ENCODE measurements at regions not wholly inside any gene's neighbourhood (a gene's known extent, or its start where the extent isn't known, plus 50 kb on each side); places are given as distances from the start of the nearest gene placed in this dataset.
"Not testable (repeated sequence)": the region's sequence is repeated elsewhere in the genome, so short reads cannot be mapped to it uniquely, and the experiment has no call there.

DNA sequence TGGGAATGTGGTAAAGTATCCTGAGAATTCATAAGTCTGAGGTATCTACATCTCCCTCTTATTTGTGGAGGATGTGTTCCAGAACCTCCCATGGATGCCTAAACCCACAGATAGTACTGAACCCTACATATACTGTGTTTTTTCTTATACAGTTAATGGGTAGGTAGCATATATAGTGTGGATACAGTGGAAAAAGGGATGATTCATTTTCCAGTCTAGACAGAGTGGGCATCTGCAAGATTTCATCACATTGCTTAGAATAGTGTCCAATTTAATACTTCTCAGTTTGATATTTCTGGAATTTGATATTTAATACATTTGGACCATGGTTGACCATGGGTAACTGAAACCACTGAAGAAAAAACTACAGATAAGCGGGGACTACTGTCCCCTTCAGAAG lies 155.0 kb upstream of the ANKRD50 start:
- no peak for DNase-seq (ENCODE audit: low spot score)
- intact Hi-C loops (cut with DNase I) = no loop called here

DNA sequence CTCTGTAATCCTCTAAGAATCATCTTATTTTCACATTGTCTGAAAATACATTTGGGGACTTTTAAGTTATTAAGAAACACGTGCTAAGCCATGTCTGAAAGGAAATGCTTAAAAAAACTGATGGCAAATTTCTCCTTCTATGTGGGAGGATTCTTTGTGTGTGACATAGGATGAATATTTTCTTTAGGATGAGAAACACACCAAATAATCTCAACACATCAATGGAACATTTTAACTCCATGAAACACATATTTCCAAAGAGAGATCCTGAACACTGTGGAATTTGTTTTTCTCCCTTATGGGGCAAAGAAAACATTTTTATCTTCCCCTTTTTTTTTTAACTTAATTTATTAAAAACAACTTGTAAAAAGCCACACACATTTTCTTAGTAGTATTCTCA lies 153.8 kb upstream of the ANKRD50 start:
- intact Hi-C loops (cut with DNase I) = no loop called here
- DNase-seq (ENCODE audit: low spot score) = no peak

DNA sequence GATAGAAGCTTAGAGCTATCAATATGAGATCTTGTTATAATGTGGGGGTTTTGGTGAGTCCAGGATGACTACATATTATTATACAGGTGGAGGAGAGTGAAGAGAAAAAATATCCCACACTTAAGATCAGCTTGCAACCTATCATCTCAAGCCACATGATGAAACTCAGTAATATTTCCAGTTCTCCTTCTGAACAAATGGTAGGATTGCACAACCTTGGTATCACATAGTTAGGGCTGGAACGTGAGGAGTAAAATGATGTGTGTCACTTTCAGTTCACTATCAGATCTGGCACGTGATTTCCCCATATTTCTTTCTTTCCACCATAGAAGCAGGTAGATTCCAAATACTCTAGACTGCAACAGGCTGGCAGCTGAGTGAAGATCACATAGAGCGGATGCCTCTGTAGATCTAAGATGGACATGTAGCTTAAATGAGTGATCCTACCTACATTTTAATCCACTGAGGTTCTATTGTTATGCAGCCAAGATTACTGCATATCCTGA lies 150.6 kb upstream of the ANKRD50 start:
- DNase-seq (ENCODE audit: low spot score) = no peak
- intact Hi-C loops (cut with DNase I) = no loop called here

DNA sequence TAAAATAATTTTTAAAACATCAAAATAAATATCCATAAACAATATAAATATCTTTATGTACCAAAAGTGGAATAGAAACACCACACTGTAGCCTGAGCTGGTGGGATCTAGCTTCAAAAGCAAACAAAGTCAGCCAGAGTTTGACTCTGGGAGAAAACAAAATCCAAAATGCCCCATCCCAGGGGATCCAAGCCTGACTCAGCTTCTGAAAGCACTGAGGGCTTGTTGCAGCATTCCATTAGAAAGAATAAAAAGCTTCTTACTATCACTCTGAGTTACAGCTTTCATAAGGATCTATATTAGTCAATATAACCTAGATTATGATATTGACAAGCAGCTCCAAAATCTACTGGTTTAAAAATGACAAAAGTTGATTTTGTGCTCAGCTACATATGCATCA lies 149.7 kb upstream of the ANKRD50 start:
- intact Hi-C loops (cut with DNase I) = no loop called here

DNA sequence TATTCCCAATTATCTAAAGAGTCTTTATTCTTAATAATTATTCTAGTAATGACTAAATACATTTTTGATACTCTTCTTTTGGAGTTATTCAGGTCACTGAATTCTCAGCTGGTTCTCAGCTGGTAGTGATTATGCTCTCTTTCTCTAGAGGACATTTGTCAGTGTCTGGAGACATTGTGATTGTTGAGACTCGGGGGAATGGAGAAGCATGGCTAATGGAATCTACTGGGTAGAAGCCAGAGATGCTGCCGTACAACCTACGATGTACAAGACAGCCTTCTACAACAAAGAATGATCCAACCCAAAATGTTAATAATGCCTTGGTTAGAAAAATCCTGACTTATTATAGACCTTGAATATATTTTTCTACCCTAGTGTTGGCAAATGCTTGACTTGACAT lies 149.2 kb upstream of the ANKRD50 start:
- DNase-seq (ENCODE audit: low spot score) = no peak
- intact Hi-C loops (cut with DNase I) = no loop called here

More for the DNA sequence above, 149.7 kb upstream of the ANKRD50 start:
- no peak for DNase-seq (ENCODE audit: low spot score)

DNA sequence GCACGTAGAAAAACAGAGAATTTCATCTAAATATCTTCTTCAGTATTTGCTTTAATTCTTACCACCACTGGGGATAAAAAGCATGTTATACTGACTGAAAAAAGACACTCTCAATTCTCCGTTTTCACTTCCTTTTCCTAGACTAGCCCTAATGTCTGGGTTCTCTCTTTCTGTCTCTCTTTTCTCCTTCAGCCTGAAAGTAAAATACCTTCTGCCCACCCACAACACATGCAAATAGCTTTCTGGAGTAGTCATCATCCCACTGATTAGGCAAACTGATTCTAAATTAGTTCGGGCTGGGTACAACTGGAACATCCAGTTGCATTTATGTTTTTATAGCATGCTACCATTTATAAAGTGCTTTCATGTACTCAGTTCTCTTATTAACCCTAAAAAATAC lies 142.4 kb upstream of the ANKRD50 start:
- intact Hi-C loops (cut with DNase I) = no loop called here
- no peak for DNase-seq (ENCODE audit: low spot score)

DNA sequence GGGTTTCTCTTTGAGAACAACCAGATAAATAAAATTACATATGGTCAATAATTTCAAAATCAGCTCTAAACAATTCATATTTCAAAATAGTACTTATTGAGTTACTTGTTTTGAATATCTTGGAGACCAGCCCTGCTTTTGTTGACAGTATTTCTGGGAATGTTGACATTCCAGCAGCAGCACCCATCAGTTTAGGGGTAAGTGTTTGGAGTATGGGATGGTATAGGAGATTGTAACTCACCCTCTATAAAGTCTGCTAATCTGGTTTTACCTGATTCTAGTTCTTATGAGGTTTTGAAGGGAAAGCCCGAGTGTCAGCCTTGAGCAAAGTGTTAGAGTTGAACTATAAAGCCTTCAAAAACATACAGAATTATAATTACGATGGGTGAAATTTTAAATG lies 139.2 kb upstream of the ANKRD50 start:
- intact Hi-C loops (cut with DNase I) = no loop called here
- no peak for DNase-seq (ENCODE audit: low spot score)

DNA sequence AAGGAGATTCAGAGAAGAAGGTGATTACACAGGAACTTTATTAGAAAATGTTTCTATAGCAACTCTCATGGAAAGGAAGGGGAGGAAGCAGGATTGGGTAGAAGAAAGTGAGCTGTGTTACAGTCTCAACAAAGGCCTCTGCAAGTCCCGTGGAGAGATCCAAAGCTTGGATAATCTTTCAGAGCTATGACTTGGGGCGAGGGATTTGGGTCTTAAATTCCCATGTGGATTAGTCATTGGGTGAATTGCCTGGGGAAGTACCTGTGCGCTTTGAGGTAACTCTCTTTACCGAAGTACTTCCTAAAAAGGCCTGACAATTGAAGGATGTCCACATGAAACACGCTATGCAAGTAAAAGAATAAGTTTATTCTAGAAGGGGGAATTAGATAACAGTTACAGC lies 133.8 kb upstream of the ANKRD50 start:
- intact Hi-C loops (cut with DNase I) = no loop called here
- no peak for DNase-seq (ENCODE audit: low spot score)

DNA sequence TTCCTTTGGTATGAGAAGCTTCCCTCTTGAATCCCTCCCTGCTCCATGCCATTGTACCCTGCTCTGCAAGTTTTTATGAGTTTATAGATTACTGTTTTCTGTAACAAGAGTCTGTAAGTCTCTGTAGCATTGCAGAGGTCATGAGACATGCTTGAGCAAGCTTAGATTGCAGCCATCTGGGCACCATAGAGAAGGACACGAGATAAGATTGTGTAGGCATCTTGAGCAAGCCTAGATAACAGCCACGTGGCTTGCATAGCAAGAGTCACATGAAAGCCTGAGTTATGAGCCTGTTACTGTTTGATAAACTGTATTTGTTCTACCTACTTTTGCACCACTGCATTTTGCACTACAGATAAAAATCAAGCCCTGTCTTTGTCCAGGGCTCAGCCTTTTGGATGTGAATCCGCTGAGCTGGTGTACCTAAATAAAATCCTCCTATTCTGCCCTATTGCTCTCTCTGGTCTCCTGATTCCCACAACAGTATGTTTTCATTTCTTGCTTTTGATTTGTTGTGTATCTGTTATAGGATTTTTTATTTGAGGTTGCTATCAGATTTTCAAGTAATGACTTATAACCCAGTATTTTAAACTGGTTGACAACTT lies 127.4 kb upstream of the ANKRD50 start:
- no peak for DNase-seq (ENCODE audit: low spot score)
- intact Hi-C loops (cut with DNase I) = no loop called here

DNA sequence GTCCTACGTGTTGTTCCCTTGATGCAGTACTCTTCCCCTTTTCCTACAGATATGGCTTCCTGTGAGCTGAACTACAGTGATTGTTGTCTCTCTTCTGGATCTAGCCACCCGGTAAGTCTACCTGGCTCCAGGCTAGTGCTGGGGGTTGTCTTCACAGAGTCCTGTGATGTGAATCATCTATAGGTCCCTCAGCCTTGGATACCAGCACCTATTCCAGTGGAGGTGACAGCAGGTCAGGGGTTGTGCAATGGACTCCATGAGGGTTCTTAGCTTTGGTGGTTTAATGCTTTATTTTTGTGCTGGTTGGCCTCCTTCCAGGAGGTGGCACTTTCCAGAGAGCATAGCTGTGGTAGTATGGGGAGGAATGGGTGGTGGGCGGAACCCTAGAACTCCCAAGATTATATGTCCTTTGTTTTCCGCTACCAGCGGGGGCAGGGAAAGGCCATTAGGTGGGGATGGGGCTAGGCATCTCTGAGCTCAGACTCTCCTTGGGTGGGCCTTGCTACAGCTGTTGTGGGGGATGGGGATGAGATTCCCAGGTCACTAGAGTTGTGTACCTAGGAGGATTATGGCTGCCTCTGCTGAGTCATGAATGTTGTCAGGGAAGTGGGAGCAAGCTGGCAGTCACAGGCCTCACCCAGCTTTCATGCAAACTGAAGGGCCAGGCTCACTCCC lies 121.4 kb upstream of the ANKRD50 start:
- DNase-seq (ENCODE audit: low spot score) = no peak
- intact Hi-C loops (cut with DNase I) = no loop called here

DNA sequence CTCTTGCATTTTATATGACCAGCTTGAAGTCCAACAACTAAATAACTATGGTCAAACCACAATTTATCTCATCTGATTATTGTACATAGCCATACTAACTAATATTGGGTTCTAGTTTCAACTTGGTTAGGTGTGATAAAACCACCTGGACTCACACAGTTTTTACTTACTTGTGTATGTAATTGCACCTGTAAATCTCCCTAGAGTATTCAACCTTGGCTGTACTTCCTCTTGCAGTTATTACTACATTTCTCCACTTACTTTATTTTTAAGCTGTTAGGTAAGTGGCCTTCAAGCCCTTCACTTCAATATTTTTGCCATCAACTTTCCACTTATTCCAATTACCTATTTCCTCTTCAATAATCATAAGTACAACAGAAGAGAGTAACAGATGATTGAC lies 115.8 kb upstream of the ANKRD50 start:
- no peak for DNase-seq (ENCODE audit: low spot score)
- intact Hi-C loops (cut with DNase I) = no loop called here

DNA sequence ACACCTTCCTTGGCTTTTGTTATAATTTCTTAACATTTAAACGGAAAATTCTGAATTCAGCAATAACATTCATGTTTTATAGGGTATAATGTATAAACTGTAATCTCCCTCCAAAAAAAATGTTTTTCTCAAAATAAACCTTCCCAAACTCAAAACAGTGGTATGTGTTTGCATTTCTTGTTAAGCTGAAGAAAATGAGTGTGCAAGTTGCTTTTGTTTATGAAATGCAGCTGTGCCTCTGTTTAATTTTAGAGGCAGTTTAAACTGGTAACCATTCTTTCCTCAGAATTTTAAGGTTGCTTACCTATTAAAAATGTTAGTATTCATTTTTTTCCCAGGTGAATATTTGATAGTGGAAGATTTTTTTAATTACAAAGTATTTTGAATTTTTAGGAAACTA lies 105.0 kb upstream of the ANKRD50 start:
- no peak for DNase-seq (ENCODE audit: low spot score)
- intact Hi-C loops (cut with DNase I) = no loop called here

DNA sequence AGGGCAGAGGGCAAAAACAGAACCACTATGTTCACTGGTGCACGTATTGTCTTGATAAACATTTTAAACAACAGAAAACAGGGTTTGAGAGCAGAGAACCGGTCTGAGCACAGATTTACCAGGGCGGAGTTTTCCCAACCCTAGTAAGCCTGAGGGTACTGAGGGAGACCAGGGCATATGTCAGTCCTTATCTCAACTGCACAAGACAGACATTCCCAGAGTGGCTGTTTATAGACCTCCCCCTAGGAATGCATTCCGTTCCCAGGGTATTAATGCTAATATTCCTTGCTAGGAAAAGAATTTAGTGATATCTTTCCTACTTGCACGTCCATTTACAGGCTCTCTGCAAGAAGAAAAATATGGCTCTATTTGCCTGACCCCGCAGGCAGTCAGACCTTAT lies 99.7 kb upstream of the ANKRD50 start:
- DNase-seq (ENCODE audit: low spot score); intact Hi-C loops (cut with DNase I): not testable (repeated sequence)

DNA sequence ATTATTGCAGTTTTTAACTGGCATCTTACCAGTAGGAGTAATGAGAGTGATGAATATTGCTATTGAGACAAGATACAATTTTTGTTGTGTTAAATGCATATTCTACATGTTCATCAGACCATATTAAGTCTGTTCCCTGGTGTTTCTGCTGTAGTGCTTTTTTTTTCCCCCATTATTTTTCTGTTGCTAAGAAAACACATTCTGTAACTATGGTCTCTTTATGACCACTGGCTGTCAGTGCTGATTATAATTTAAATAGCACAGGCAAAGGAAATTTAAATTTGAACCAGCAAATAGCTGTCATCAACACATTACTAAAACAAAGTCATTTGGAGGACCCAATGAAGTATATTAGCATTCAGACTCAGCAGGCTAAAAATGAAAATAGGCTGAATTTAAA lies 98.3 kb upstream of the ANKRD50 start:
- intact Hi-C loops (cut with DNase I) = no loop called here
- DNase-seq (ENCODE audit: low spot score) = no peak

DNA sequence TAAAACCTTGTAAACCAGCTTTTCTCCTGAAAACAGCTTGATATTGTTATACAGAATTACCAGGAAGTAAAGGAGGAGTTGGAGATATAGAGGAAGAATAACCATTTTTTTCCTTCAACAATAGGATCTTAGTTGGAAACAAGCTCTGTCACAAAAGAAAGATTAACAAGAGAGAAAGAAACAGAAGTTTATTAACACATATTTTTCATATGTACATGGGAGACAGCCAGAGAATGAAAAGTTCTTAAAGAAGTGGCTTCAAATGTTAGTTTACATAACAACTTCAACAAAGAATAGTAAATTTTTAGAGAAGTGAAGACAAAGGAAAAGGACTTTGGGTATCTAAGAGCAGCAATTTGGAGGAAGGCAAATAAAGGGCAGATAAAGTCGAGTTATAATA lies 94.9 kb upstream of the ANKRD50 start:
- no peak for DNase-seq (ENCODE audit: low spot score)
- intact Hi-C loops (cut with DNase I) = no loop called here

DNA sequence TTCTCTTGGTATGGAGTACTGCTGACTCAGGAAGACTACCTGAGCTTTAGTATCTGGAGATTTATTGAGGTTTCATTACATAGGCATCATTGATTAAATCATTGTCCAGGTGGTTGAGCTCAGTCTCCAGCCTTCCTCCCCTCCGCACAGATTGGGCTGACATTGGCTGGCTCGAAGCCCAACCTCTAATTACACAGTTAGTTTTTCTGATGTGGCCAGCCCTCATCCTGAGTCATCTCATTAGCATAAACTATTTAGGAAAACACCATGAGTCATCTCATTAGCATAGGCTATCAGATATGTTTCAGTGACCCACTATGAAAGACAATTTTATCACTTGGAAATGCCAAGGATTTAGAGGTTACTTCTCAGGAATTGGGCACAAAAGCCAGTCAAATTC lies 93.9 kb upstream of the ANKRD50 start:
- no peak for DNase-seq (ENCODE audit: low spot score)
- intact Hi-C loops (cut with DNase I) = no loop called here

DNA sequence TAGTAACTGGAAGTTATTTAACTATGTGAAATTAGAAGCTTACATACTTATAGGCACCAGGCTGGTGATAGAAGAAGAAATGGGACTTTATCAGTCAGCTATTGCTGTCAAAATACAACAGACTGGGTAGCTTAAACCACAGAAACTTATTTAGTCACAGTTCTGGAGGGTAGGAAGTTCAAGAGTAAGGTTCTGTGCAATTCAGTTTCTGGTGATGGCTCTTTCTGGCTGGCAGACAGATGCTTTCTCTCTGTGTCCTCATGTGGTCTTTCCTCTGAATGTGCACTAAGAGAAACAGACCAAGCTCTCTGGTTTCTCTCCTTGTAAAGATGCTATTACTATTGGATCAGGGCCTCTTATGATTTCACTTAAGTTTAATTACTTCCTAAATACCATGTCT lies 92.1 kb upstream of the ANKRD50 start:
- DNase-seq (ENCODE audit: low spot score) = no peak
- intact Hi-C loops (cut with DNase I) = no loop called here

DNA sequence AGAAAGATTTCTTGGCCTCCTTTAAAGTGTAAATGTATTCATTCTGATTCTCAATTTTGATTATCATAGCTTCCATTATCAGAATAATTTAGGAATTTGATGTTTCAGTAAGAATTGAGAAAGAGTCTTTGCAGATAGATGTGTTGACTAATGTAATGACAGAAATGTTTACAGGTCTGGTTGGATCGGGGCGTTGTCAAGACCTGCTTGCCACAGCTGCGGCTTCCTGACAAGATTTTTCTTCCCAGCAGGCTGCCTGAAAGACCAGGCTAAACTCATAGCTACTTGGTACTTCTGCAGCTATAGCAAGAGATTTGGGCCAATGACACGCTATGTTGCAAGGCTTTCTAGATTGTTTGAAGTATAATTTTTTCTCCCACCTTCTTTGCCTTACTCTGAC lies 91.5 kb upstream of the ANKRD50 start:
- intact Hi-C loops (cut with DNase I) = no loop called here
- no peak for DNase-seq (ENCODE audit: low spot score)

DNA sequence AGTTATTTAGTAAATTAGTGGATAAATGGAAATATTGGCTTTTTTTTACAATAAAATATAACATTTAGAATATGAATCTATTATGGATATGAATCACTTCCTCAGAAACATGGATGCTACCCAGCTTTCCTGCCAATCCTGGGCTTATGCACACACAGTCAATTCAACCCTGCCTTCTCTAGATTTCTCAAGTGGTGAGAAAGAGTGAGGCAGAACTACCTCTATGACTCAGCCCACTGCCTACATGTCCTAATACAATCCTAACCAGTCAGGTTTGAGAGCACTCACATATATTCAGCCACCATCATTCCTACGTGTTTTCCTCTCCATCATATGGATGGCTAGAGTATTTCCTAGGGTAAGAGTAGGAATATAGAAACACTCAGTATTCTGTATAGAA lies 91.1 kb upstream of the ANKRD50 start:
- intact Hi-C loops (cut with DNase I) = no loop called here
- DNase-seq (ENCODE audit: low spot score) = no peak

DNA sequence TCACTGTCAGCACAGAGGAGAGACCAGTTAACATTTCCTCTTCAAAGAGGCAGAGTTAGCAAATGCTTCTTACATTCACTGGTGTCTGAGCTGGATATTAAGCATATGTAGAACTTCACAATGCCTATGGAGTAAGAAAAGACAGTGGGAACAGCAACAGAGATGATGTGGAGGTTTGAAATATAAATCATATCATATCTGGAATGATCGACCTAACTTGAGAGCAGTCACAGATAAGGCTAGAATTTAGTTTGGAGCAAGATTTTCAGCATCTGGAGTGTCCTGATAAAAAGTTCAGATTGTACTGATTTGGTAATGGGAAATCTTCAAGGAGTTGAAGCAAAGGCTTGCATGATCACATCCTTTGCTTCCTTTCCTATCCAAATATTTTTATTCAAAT lies 90.5 kb upstream of the ANKRD50 start:
- DNase-seq (ENCODE audit: low spot score) = no peak
- intact Hi-C loops (cut with DNase I) = no loop called here

DNA sequence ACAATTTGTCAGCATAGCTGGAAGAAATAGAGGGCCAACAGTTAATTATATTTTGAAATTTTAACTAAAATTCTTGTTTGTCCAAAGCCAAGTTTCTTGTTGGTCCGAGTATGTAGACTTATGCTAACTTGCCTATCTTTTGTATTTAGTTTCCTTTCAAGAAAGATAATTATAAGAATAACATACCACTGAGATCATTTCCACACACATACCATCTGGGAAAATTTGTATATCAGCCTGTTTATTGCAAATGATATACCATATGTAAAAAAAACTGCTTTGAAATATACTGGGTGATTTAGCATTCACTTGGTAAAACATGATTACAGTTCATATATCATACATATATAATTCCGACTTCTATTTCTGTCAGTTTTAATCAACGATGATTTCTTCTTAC lies 84.7 kb upstream of the ANKRD50 start:
- intact Hi-C loops (cut with DNase I) = no loop called here
- no peak for DNase-seq (ENCODE audit: low spot score)

DNA sequence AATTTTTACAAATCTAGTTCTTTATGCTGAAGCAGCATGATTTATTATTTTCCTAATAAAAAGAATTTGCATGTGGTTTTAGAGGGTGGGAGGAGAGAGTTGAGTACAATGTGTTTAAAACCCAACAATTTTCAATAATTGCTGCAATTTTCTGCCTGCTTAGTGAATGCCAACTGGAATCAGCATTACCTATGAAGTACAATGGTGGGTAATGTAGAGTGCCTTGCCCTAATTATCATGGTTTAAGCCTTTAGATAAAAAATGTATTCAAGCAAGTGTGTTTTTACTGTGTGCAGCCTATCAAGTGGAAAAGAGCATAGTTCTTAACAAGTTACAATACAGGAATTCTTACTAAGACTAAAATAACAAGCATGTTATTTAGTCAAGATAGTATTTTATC lies 77.9 kb upstream of the ANKRD50 start:
- DNase-seq (ENCODE audit: low spot score) = no peak
- intact Hi-C loops (cut with DNase I) = no loop called here
